ENCODE measurements at regions not wholly inside any gene's neighbourhood (a gene's known extent, or its start where the extent isn't known, plus 50 kb on each side); places are given as distances from the start of the nearest gene placed in this dataset.
"Not testable (repeated sequence)": the region's sequence is repeated elsewhere in the genome, so short reads cannot be mapped to it uniquely, and the experiment has no call there.

DNA sequence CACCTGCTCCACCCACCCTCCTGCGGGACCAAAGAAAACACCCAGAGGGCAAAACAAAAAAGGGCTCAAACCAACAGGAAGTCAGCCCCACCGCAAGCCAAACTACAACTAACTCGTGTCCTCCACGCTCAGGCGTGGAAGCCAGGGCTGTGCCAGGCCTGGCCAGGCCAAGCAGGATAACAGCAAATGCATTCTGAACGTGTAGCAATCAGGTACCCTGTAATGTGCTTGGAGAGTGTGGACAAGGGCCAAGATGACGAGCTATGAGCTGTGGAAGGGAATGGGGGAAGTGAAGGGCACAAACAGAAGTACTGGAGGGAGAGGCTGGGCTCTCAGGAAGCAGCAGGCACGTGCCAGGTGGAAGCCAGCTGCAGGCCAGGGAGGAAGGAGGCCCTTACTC lies 528.6 kb downstream of the TP53TG3F start:
- intact Hi-C loops (cut with DNase I, micrococcal nuclease); DNase-seq: not testable (repeated sequence)

DNA sequence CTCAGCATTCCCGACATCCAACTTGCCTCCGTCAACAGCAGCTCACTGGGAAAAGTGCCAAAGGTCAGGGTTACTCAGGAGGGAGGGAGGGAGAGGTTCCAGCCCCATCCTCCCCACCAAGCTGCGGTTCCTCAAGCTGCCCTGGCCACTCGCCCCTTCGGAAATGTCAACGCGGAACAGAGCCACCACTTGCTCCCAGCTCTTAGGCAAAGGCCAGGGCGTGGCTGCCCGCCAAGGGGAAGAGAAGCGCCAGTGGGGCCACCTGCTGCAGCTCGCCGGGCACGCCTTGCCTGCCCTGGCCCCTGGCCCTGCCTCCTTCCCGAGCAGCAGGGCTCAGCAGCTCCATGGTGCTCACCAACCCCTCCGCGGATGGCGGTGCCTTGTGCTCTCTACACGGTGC lies 531.1 kb downstream of the TP53TG3F start:
- ATAC-seq; intact Hi-C loops (cut with DNase I, micrococcal nuclease); DNase-seq: not testable (repeated sequence)

More for the DNA sequence above, 528.6 kb downstream of the TP53TG3F start:
- ATAC-seq = not testable (repeated sequence)

DNA sequence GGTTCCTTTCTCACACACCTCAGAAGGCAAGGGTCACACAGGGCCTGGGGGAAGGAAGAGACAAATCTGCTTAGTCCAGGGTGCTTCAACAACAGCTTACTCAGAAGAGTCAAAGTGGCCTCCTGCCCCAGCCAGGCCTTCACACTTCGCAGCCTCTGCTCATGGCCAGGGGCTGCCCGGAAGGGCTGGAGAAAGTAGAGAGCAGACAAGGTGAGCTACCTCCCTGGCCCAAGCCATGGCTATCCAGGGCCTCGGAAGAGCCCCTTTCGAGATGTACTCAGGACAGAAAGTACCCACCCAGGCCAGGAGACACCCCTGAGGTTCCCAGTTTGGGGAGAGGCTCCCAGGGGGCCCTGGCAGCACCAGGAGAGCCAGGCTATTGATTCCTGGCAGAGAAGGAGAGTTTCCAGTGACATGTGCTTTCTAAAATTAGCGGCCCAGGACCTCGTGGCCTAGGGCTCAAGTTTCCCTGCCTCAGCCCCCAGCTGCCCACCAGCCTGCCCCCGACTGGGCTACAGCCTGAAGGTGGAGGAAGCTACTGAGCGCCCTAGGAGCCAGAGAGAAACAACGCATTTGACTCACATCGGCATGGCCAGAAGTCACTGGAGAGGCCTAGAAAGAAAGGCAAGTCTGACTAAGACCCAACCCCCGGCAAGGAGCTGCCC lies 533.2 kb downstream of the TP53TG3F start:
- DNase-seq; intact Hi-C loops (cut with DNase I, micrococcal nuclease); ATAC-seq: not testable (repeated sequence)

DNA sequence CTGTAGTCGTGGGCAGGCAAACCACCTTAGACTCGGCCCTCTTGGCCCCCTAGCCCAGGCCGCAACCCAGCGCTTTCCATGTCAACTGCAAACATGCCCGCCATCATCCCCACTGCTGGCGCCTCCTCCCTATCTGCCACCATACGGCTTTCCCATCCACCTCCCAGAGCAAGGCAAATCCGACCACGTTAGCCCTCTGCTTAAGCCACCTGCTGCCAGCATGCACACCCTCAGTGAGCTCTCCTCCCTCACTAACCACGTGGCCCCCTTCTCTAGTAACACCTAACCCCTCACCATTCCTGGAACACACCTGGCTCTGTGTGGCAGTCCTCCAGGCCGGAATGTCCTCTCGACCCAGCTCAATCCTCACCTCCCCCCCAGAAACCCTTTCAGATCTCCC lies 534.8 kb downstream of the TP53TG3F start:
- ATAC-seq; intact Hi-C loops (cut with DNase I, micrococcal nuclease); DNase-seq: not testable (repeated sequence)

DNA sequence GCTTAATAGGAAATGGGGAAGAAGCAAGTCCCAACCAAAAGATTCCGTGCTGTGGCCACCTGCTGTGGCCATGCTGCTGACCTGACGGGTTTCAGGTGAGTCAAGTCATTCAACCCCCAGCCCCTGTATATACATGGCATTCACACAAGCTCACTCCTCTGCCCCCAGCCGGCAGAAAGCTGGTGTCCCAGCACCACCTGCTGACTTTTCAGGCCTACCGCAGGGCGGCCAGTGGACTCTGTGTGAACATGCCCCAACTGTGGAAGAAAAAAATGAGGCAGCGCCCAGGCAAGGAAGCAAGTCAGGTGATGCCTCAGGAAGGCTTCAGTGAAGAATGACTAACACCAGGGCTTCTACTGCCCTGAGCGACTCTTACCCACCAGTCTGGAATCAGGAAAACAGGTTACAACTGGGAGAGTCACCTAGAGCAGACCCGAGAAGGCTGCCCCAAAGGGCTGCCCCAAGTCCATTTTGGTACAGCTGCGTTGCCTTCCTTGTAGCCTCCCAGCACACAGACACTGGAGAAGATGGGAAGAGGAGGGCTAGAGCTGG lies 536.5 kb downstream of the TP53TG3F start:
- DNase-seq; intact Hi-C loops (cut with DNase I, micrococcal nuclease); ATAC-seq: not testable (repeated sequence)

DNA sequence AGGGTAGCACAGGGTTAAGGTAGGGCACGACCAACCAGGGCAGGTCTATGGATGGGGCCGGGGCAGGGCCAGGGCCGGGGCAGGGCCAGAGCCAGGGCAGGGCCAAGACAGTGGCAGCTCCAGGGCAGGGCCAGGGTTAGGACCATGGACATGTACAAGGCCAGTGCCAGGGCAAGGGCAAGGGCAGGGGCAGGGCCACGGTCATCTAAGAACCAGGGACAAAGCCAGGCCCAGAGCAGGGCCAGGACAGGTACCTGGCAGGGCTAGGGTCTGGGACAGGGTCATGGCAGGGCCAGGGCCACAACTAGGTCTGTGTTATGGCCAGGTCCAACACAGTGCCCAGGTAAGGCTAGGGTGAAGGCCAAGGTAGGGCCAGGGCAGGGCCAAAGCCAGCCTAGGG lies 541.8 kb downstream of the TP53TG3F start:
- intact Hi-C loops (cut with DNase I, micrococcal nuclease); DNase-seq; ATAC-seq: not testable (repeated sequence)

DNA sequence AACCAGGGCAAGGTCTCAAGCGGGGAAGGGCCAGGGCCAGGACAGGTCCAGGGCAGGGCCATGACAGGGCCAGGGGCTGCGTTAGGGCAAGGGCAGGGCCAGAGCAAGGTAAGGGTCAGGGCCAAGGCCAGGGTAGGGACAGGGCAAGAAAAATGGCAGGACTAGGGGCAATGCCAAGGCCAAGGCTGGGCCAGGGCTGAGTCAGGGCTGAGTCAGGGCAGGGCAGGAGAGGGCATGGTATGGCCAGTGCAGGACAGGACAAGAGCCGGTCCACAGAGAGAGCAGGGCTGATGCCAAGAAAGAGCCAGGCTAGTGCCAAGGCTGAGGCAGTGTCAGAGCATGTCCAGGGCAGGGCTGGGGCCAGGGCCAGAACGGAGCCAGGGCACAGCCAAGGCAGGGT lies 542.5 kb downstream of the TP53TG3F start:
- ATAC-seq; DNase-seq; intact Hi-C loops (cut with DNase I, micrococcal nuclease): not testable (repeated sequence)

DNA sequence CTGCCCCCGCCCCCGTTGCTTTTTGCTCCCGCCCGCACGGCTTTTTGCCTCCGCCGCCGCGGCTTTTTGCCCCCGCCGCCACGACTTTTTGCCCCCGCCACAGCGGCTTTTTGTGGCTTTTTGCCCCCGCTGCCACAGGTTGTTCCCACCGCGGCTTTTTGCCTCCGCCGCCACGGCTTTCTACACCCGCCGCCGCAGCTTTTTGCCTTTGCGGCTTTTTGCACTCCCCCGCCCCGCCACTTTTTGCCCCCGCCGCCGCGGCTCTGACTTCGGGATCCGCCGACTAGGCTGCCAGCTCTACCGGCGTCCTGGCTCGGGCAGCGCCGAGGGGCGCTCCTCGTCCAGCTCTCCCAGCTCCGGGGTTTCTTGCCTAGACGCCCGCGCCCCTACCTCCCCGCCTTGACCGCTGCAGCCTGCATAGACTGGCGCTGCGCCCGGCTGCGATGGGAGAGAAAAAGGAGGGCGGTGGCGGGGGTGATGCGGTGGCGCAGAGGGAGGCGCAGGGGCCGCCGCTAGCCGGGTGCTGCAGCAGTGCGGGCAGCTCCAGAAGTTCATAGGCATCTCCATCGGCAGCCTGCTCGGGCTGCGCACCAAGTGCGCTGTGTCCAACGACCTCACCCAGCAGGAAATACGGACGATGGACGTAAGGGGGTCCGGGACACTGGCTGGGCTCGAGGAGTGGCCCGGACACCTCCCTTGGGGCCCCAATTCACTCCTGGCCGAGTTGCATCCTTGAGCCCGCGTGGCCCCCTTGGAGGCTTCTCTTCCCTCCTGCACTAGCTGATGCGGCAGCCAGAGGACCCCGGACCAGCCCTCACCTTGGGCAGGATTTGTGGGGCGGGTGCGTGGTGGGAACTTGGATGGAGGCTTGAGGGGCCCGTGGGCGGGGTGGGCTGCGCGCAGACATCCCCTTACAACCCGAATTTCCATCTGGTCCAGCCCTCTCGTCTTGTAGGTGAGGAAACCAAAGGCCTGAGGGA lies 555.7 kb downstream of the TP53TG3F start:
- intact Hi-C loops (cut with DNase I, micrococcal nuclease); ATAC-seq; DNase-seq: not testable (repeated sequence)

DNA sequence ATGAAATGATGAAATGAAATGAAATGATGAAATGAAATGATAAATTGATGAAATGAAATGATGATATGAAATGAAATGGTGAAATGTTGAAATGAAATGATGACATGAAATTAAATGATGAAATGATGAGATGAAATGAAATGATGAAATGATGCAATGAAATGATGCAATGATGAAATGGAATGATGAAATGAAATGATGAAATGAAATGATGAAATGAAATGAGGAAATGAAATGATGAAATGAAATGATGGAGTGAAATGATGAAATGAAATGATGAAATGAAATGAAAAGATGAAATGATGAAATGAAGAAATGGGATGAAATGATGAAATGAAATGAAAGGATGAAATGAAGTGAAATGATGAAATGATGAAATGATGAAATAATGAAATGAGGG lies 558.9 kb downstream of the TP53TG3F start:
- DNase-seq; ATAC-seq; intact Hi-C loops (cut with DNase I, micrococcal nuclease): not testable (repeated sequence)

DNA sequence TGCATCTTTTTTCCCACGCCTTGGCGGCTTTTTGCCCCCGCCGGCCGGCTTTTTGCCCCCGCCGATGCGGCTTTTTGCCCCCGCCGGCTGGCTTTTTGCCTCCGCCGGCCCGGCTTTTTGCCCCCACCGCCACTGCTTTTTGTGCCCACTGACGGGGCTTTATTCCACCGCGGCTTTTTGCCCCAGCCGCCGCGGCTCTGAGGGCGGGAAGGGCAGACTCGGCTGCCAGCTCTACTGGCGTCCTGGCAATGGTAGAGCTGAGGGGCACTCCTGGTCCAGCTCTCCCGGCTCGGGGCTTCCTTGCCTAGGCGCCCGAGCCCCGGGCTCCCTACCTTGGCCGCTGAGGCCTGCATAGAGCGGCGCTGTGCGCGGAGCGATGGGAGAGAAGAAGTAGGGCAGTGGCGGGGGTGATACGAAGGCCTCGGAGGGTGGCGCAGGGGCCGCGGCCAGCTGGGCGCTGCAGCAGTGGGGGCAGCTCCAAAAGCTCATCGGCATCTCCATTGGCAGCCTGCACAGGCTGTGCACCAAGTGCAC lies 591.4 kb downstream of the TP53TG3F start:
- ATAC-seq (no peak), DNase-seq (no peak)
- intact Hi-C loops (cut with DNase I, micrococcal nuclease) = no loop called here

DNA sequence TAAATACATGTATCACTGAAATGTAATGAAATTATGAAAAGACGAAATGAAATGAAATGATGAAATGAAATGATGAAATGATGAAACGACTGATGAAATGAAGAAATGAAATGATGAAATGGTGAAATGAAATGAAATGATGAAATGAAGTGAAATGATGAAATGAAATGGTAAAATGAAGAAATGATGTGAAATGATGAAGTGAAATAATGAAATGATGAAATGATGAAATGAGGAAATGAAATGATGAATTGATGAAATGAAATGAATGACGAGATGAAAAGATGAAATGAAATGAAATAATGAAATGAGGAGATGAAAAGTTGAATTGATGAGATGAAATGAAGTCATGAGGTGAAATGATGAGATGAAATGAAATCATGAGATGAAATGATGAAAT lies 594.7 kb downstream of the TP53TG3F start:
- intact Hi-C loops (cut with DNase I, micrococcal nuclease) = no loop called here
- no peak for DNase-seq
- no peak for ATAC-seq

DNA sequence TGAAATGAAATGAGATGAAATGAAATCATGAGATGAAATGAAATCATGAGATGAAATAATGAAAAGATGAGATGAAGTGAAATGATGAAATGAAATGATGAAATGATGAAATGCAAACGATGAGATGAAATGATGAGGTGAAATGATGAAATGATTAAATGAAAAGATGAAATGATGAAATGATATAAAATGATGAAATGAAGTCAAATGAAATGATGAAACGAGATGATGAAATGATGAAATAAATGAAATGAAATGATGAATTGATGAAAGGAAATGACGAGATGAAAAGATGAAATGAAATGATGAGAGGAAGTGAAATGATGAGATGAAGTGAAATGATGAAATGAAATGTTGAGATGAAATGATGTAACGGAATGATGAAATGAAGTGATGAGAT lies 595.6 kb downstream of the TP53TG3F start:
- intact Hi-C loops (cut with DNase I, micrococcal nuclease) = no loop called here
- DNase-seq (no peak), ATAC-seq (no peak)

DNA sequence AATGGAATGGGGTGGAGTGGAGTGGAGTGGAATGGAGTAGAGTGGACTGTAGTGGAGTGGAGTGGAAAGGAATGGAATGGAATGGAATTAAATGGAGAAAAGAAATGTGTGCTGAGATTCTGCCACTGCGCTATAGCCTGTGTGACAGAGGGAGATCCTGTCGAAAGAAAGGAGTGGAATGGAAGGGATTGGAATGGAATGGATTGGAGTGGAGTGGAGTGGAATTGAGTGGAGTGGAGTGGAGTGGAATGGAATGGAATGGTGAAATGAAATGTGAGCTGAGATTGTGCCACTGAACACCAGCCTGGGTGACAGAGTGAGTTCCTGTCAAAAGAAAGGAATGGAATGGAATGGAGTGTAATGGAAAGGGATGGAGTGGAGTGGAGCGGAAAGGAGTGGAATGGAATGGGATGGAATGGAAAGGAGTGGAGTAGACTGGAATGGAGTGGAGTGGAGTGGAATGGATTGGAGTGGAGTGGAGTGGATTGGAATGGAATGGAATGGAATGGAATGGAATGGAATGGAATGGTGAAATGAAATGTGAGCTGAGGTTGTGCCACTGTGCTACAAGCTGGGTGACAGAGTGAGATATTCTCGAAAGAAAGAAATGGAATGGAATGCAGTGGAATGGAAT lies 603.3 kb downstream of the TP53TG3F start:
- intact Hi-C loops (cut with DNase I, micrococcal nuclease); DNase-seq: not testable (repeated sequence)
- ATAC-seq = peak; percentile 26

DNA sequence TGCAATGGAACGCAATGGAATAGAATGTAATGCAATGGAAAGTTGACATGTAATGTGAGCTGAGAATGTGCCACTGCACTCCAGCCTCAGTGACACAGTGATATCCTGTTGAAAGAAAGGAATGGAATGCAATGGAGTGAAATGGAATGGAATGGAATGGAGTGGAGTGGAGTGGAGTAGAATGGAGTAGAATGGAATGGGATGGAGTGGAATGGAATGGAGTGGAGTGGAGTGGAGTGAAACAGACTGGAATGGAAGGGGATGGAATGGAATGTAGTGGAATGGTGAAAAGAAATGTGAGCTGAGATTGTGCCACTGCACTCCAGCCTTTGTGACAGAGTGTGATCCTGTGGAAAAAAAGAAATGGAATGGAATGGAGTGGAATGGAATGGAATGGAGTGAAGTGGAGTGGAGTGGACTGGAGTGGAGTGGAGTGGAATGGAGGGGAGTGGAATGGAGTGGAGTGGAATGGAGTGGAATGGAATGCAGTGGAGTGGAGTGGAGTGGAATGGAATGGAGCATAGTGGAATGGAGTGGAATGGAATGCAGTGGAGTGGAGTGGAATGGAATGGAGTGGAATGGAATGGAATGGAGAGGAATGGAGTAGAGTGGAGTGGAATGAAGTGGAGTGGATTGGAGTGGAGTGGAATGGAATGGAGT lies 604.2 kb downstream of the TP53TG3F start:
- DNase-seq; intact Hi-C loops (cut with DNase I, micrococcal nuclease); ATAC-seq: not testable (repeated sequence)

DNA sequence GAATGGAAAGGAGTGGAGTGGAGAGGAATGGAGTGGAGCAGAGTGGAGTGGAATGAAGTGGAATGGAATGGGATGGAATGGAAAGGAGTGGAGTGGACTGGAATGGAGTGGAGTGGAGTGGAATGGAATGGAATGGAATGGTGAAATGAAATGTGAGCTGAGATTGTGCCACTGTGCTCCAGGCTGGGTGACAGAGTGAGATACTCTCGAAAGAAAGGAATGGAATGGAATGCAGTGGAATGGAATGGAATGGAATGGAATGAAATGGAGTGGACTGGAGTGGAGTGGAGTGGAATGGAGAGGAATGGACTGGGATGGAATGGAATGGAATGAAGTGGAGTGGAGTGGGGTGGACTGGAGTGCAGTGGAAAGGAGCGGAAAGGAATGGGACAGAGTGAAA lies 605.2 kb downstream of the TP53TG3F start:
- ATAC-seq; DNase-seq; intact Hi-C loops (cut with DNase I, micrococcal nuclease): not testable (repeated sequence)

DNA sequence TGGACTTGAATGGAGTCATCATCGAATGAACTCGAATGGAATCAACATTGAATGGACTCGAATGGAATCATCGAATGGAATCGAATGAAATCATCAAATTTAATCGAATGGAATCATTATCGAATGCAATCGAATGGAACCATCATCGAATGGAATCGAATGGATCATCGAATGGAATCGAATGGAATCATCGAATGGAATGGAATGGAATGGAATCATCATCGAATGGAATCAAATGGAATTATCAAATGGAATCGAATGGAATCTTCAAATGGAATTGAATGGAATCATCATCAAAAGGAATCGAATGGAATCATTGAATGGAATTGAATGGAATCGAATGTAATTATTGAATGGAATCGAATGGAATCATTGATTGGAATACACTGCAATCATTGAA lies 610.3 kb downstream of the TP53TG3F start:
- ATAC-seq; intact Hi-C loops (cut with DNase I, micrococcal nuclease); DNase-seq: not testable (repeated sequence)

DNA sequence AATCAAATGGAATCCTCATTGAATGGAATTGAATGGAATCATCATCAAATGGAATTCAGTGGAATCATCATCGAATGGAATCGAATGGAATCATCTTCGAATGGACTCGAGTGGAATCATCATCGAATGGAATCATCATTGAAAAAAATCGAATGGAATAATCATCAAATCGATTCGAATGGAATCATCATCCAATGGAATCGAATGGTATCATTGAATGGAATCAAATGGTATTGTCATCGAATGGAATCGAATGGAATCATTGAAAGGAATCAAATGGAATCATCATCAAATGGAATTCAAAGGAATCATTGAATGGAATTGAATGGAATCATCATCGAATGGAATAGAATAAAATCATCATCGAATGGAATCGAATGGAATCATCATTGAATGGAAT lies 619.3 kb downstream of the TP53TG3F start:
- intact Hi-C loops (cut with DNase I, micrococcal nuclease) = no loop called here
- no peak for ATAC-seq
- no peak for DNase-seq

DNA sequence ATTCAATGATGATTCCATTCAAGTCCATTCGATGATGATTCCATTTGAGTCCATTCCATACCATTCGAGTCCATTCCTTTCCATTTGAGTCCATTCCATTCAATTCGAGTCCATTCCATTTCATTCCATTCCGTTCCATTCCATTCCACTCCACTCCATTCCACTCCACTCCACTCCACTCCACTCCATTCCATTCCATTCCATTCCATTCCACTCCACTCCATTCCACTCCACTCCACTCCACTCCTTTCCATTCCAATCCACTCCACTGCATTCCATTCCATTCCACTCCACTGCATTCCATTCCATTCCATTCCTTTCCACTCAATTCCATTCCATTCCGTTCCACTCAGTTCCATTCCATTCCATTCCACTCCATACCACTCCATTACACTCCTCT lies 625.6 kb downstream of the TP53TG3F start:
- DNase-seq; intact Hi-C loops (cut with DNase I, micrococcal nuclease); ATAC-seq: not testable (repeated sequence)

All from left colon (tissue), 2 donors.